B cell (primary cell): ENCODE measurements at regions not wholly inside any gene's neighbourhood (a gene's known extent, or its start where the extent isn't known, plus 50 kb on each side); places are given as distances from the start of the nearest gene placed in this dataset.

Experiments used
- ATAC-seq: fragments of 200-7000 bp; cut with Tn5 transposase; one replicate; pipeline ENCODE4 v1.10.0; 2021; ENCODE audit warnings: low read depth, mild to moderate bottlenecking, moderate number of reproducible peaks, moderate library complexity
- CTCF ChIA-PET: fragments of 350-600 bp; sonication (Branson Sonifier 250); formaldehyde crosslinking; loops from one replicate; lab custom pipeline; 2021; ENCODE audit warnings: antibody characterized with exemption, inconsistent platforms; lab: Charles Lee
- POLR2A ChIA-PET: fragments of 350-600 bp; sonication (Branson Sonifier 250); formaldehyde crosslinking; loops from one replicate; lab custom pipeline; 2021; ENCODE audit warnings: antibody characterized with exemption; lab: Charles Lee
- DNase-seq: peaks from one replicate; pipeline ENCODE4 v3.0.0; 2013
- H2AFZ ChIP-seq: 2 replicates; pipeline ENCODE4 v1.6.1; 2012; ENCODE audit warnings: mild to moderate bottlenecking, low read depth, low read length; ENCODE audit not compliant: insufficient read depth, poor library complexity, severe bottlenecking
- H3K27ac ChIP-seq, 2 donors: 1 replicate in 1 of 2; 2 replicates in 1 of 2; pipeline ENCODE4 v1.5.1; 2012 to 2013; ENCODE audit warnings: low read length in 2 of 2, mild to moderate bottlenecking in 2 of 2, moderate library complexity in 1 of 2
- H3K27me3 ChIP-seq, 4 experiments: fragments of 200-600 bp in 1 of 4; sonication (generic) in 1 of 4; replicated peaks in 1 of 4; 1 replicate in 2 of 4; 2 replicates in 2 of 4; pipeline versions ENCODE4 v1.6.1 to v1.7.0; 2013 to 2016; ENCODE audit warnings: low read length in 3 of 4, mild to moderate bottlenecking in 2 of 4, mixed read lengths in 1 of 4, moderate library complexity in 1 of 4; ENCODE audit not compliant: insufficient read depth in 4 of 4, control insufficient read depth in 3 of 4; ENCODE audit errors: control extremely low read depth in 1 of 4
- H3K36me3 ChIP-seq, 2 experiments: replicated peaks in 1 of 2; 1 replicate in 1 of 2; 2 replicates in 1 of 2; pipeline versions ENCODE4 v1.6.1 to v1.7.1; 2013; ENCODE audit warnings: low read length in 1 of 2; ENCODE audit not compliant: insufficient read depth in 2 of 2, control insufficient read depth in 1 of 2; ENCODE audit errors: control extremely low read depth in 1 of 2, extremely low read depth in 1 of 2
- H3K4me1 ChIP-seq, 2 donors: fragments of 200-600 bp in 1 of 2; sonication (generic) in 1 of 2; 1 replicate in 1 of 2; 2 replicates in 1 of 2; pipeline versions ENCODE4 v1.5.1 to v1.6.1; 2013 to 2017; ENCODE audit warnings: low read length in 2 of 2; ENCODE audit not compliant: control insufficient read depth in 2 of 2, insufficient read depth in 2 of 2
- H3K4me2 ChIP-seq: replicated peaks from 2 replicates; pipeline ENCODE3; 2012; ENCODE audit warnings: mild to moderate bottlenecking, low read depth, low read length; ENCODE audit not compliant: poor library complexity, severe bottlenecking
- H3K4me3 ChIP-seq, 5 experiments: fragments of 200-600 bp in 1 of 5; sonication (generic) in 1 of 5; 1 replicate in 3 of 5; 2 replicates in 2 of 5; pipeline versions ENCODE4 v1.5.1 to v1.7.0; 2011 to 2016; ENCODE audit warnings: low read length in 4 of 5, mild to moderate bottlenecking in 4 of 5, low read depth in 2 of 5, control low read depth in 1 of 5, moderate library complexity in 1 of 5; ENCODE audit not compliant: insufficient read depth in 1 of 5; ENCODE audit errors: control extremely low read depth in 1 of 5, extremely low read depth in 1 of 5
- H3K79me2 ChIP-seq: fragments of 200-600 bp; sonication (generic); one replicate; pipeline ENCODE4 v1.6.0; 2016; ENCODE audit warnings: low read length; ENCODE audit not compliant: control insufficient read depth, insufficient read depth
- H3K9ac ChIP-seq: fragments of 200-600 bp; sonication (generic); 2 replicates; pipeline ENCODE4 v1.6.1; 2017; ENCODE audit warnings: mild to moderate bottlenecking, low read length, moderate library complexity
- H3K9me3 ChIP-seq, 3 donors: one replicate each; pipeline versions ENCODE4 v1.6.1 to v1.7.1; 2013; ENCODE audit warnings: low read length in 2 of 3; ENCODE audit not compliant: control insufficient read depth in 2 of 3, insufficient read depth in 1 of 3; ENCODE audit errors: control extremely low read depth in 1 of 3
- H4K20me1 ChIP-seq: 2 replicates; pipeline ENCODE4 v1.6.0; 2012; ENCODE audit warnings: mild to moderate bottlenecking, low read length; ENCODE audit not compliant: insufficient read depth, control insufficient read depth, poor library complexity, severe bottlenecking
- H3K27ac Mint-ChIP-seq: one replicate; pipeline ENCODE4 v1.8.0; 2021; ENCODE audit warnings: mixed read lengths
- H3K27me3 Mint-ChIP-seq: one replicate; pipeline ENCODE4 v1.8.0; 2021; ENCODE audit warnings: mixed read lengths
- H3K4me1 Mint-ChIP-seq: one replicate; pipeline ENCODE4 v1.8.0; 2021; ENCODE audit warnings: mixed read lengths
- H3K4me3 Mint-ChIP-seq: one replicate; pipeline ENCODE4 v1.8.0; 2021; ENCODE audit warnings: mixed read lengths
- H3K9me3 Mint-ChIP-seq: one replicate; pipeline ENCODE4 v1.8.0; 2022; ENCODE audit warnings: mixed read lengths; ENCODE audit not compliant: insufficient read depth
- EZH2 ChIP-seq: IDR thresholded peaks from 2 replicates; pipeline ENCODE4 v1.6.1; 2012; ENCODE audit warnings: borderline replicate concordance, low read depth, mild to moderate bottlenecking, moderate library complexity, low read length; ENCODE audit not compliant: insufficient read depth, poor library complexity, severe bottlenecking
- WGBS: methylation state at CpG from one replicate; pipeline ENCODE4 v1.1.5; 2013; ENCODE audit warnings: missing lambda C conversion rate; ENCODE audit not compliant: insufficient coverage; 5-methylcytosine and 5-hydroxymethylcytosine counted together
- intact Hi-C: fragments of 100-400 bp; cut with micrococcal nuclease; formaldehyde crosslinking; loops from one replicate; pipeline ENCODE4 v1.10.0; 2022
- TF ChIP-seq, protein P1 (sequence below): fragments of 200-600 bp; IDR thresholded peaks from one replicate; pipeline ENCODE4 v1.8.0; 2022; ENCODE audit warnings: antibody characterized with exemption, mild to moderate bottlenecking

DNA sequence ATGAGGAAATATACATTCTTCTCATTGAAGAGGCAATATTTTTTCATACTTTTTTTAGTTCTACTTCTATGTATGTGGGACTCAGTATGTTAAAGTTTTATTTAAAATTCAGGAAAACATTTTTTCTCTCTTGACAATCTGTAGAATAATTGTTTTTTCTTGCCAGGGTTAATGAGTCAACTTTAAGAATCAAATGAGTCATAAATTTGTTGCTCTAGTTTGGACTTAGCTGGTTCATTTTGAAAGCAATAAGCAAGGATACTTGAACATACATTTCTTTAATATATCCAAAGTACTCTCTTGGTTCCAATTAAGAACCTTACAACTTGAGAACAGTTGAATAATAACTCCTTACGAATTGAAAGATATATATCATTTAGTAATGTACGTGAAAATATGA is 1145.3 kb upstream of the B3GALT2 start:
- no peaks in the 10 kb centered on the region for H3K79me2 ChIP-seq
- no peak overlapping the region for H3K4me3 ChIP-seq
- no peaks in the 10 kb centered on the region for H4K20me1 ChIP-seq
- ATAC-seq: no peak
- no peak for DNase-seq
- no peaks in the 10 kb centered on the region for H3K36me3 ChIP-seq
- intact Hi-C loops: no loop called here
- TF ChIP-seq, protein P1, sequence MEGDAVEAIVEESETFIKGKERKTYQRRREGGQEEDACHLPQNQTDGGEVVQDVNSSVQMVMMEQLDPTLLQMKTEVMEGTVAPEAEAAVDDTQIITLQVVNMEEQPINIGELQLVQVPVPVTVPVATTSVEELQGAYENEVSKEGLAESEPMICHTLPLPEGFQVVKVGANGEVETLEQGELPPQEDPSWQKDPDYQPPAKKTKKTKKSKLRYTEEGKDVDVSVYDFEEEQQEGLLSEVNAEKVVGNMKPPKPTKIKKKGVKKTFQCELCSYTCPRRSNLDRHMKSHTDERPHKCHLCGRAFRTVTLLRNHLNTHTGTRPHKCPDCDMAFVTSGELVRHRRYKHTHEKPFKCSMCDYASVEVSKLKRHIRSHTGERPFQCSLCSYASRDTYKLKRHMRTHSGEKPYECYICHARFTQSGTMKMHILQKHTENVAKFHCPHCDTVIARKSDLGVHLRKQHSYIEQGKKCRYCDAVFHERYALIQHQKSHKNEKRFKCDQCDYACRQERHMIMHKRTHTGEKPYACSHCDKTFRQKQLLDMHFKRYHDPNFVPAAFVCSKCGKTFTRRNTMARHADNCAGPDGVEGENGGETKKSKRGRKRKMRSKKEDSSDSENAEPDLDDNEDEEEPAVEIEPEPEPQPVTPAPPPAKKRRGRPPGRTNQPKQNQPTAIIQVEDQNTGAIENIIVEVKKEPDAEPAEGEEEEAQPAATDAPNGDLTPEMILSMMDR: no peak
- TF ChIP-seq EZH2: no peak
- no peaks in the 10 kb centered on the region for H3K27me3 Mint-ChIP-seq
- no peak overlapping the region for H3K27ac Mint-ChIP-seq
- H3K4me1 ChIP-seq: no peaks in the 10 kb centered on the region
- POLR2A ChIA-PET: no interaction called here
- H3K9me3 Mint-ChIP-seq: no peaks in the 10 kb centered on the region
- WGBS: no CpG with 5 or more reads among the region's 2 CpGs
- no peaks in the 10 kb centered on the region for H3K9me3 ChIP-seq
- no peak overlapping the region for H3K27ac ChIP-seq
- H2AFZ ChIP-seq: no peak overlapping the region
- CTCF ChIA-PET: no interaction called here
- H3K4me3 Mint-ChIP-seq: no peak overlapping the region
- H3K4me2 ChIP-seq: no peak overlapping the region
- no peaks in the 10 kb centered on the region for H3K27me3 ChIP-seq
- no peak overlapping the region for H3K9ac ChIP-seq
- no peaks in the 10 kb centered on the region for H3K4me1 Mint-ChIP-seq

DNA sequence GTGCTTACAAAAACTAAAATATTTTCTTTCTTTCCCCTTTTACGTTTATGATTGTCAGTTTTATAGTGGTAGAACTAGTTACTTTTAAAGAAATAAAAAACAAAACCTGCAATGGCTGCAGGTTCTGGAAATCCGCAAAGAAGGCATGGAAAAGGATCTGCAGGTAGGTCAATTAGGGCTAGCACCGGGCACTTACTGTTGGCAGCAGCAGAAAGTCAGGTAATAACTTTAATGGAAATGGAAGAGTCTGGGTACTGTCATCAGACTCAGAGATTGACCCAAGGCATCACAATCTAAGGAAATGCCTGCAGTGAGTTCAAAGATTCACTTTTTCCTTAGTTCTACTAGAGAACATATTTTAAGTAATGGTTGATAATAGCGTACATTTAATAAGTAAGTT is 1136.3 kb upstream of the B3GALT2 start:
- H3K9me3 Mint-ChIP-seq: no peaks in the 10 kb centered on the region
- no peak overlapping the region for H3K27ac Mint-ChIP-seq
- H3K27me3 Mint-ChIP-seq: no peaks in the 10 kb centered on the region
- TF ChIP-seq EZH2: no peak
- TF ChIP-seq, protein P1: no peak
- no peaks in the 10 kb centered on the region for H3K36me3 ChIP-seq
- H3K9ac ChIP-seq: no peak overlapping the region
- no peaks in the 10 kb centered on the region for H3K79me2 ChIP-seq
- H3K27me3 ChIP-seq: peaks cover 0 to under 1% (median 0%) of the 10 kb centered on the region in 4 experiments
- 100% methylated on average over 2 of the region's 4 CpGs for WGBS
- no peaks in the 10 kb centered on the region for H3K4me1 ChIP-seq
- H2AFZ ChIP-seq: no peak overlapping the region
- no peaks in the 10 kb centered on the region for H3K9me3 ChIP-seq
- CTCF ChIA-PET: no interaction called here
- H3K4me3 ChIP-seq: no peak overlapping the region
- POLR2A ChIA-PET: no interaction called here
- ATAC-seq (no peak), DNase-seq (no peak)
- no peaks in the 10 kb centered on the region for H3K4me1 Mint-ChIP-seq
- H4K20me1 ChIP-seq: no peaks in the 10 kb centered on the region
- intact Hi-C loops: no loop called here
- H3K4me2 ChIP-seq: no peak overlapping the region
- H3K27ac ChIP-seq: no peak overlapping the region
- H3K4me3 Mint-ChIP-seq: no peak overlapping the region
